ENCODE measurements at regions not wholly inside any gene's neighbourhood (a gene's known extent, or its start where the extent isn't known, plus 50 kb on each side); places are given as distances from the start of the nearest gene placed in this dataset.

- H2AFZ ChIP-seq (ENCODE audit: control insufficient read depth, low read depth, low read length) = no peak overlapping the region
- H3K4me2 ChIP-seq (ENCODE audit: control insufficient read depth, insufficient read depth) = no peak overlapping the region
- in situ Hi-C loops (cut with MboI) = no loop called here
- SMC1A ChIA-PET (ENCODE audit: uncharacterized antibody, unreplicated experiment) = interaction anchor here (0.8 to 1.1 kb wide), 2 partner anchors 10 to 11 kb away, joined by 3 to 5 read pairs; no protein-coding TSS in a partner anchor
- CTCF ChIA-PET = interaction anchor here (1.7 kb wide), 1 partner anchor 422 kb away, joined by 10 read pairs; no protein-coding TSS in a partner anchor
- H3K4me1 ChIP-seq (ENCODE audit: control insufficient read depth, insufficient read depth, low read length) = no peaks in the 10 kb centered on the region
- H3K9ac ChIP-seq (ENCODE audit: control insufficient read depth, insufficient read depth, low read length) = no peak overlapping the region
- no peaks in the 10 kb centered on the region for H4K20me1 ChIP-seq (ENCODE audit: control insufficient read depth, insufficient read depth)
- ATAC-seq (no peak), FAIRE-seq (no peak), DNase-seq (ENCODE audit: low read depth, low spot score) (no peak)
- H3K4me3 ChIP-seq = no peak overlapping the region
- no peaks in the 10 kb centered on the region for H3K9me3 ChIP-seq (replicated peaks; ENCODE audit: control insufficient read depth, insufficient read depth, low read length)
- no peaks in the 10 kb centered on the region for H3K27me3 ChIP-seq (replicated peaks in 1 of 2; ENCODE audit: control insufficient read depth in 2 of 2, insufficient read depth in 2 of 2, low read length in 1 of 2)
- intact Hi-C loops (cut with micrococcal nuclease; ENCODE audit: unreplicated experiment) = no loop called here
- H3K79me2 ChIP-seq (ENCODE audit: control insufficient read depth, insufficient read depth, low read length) = no peaks in the 10 kb centered on the region
- H3K36me3 ChIP-seq (ENCODE audit: control insufficient read depth in 2 of 2, insufficient read depth in 2 of 2, low read length in 1 of 2) = no peaks in the 10 kb centered on the region
- RAD21 ChIA-PET (ENCODE audit: unreplicated experiment) = interaction anchor here (0.8 kb wide), 1 partner anchor 421 kb away, joined by 3 read pairs; no protein-coding TSS in a partner anchor
- TF ChIP-seq, protein P1, sequence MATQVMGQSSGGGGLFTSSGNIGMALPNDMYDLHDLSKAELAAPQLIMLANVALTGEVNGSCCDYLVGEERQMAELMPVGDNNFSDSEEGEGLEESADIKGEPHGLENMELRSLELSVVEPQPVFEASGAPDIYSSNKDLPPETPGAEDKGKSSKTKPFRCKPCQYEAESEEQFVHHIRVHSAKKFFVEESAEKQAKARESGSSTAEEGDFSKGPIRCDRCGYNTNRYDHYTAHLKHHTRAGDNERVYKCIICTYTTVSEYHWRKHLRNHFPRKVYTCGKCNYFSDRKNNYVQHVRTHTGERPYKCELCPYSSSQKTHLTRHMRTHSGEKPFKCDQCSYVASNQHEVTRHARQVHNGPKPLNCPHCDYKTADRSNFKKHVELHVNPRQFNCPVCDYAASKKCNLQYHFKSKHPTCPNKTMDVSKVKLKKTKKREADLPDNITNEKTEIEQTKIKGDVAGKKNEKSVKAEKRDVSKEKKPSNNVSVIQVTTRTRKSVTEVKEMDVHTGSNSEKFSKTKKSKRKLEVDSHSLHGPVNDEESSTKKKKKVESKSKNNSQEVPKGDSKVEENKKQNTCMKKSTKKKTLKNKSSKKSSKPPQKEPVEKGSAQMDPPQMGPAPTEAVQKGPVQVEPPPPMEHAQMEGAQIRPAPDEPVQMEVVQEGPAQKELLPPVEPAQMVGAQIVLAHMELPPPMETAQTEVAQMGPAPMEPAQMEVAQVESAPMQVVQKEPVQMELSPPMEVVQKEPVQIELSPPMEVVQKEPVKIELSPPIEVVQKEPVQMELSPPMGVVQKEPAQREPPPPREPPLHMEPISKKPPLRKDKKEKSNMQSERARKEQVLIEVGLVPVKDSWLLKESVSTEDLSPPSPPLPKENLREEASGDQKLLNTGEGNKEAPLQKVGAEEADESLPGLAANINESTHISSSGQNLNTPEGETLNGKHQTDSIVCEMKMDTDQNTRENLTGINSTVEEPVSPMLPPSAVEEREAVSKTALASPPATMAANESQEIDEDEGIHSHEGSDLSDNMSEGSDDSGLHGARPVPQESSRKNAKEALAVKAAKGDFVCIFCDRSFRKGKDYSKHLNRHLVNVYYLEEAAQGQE (IDR thresholded peaks at IDR 0.05; ENCODE audit: low read depth, low read length) = no peak
- TF ChIP-seq FOS (IDR thresholded peaks at IDR 0.05; ENCODE audit: borderline replicate concordance, extremely low read depth, insufficient read length) = no peak
- TF ChIP-seq RUNX3 (IDR thresholded peaks at IDR 0.05; ENCODE audit: low read length) = no peak
- TF ChIP-seq BACH1 (IDR thresholded peaks at IDR 0.05; ENCODE audit: borderline replicate concordance) = no peak
- TF ChIP-seq ESRRA (IDR thresholded peaks at IDR 0.05; ENCODE audit: low read length) = no peak
- no peak for TF ChIP-seq GATAD2B (conservative IDR thresholded peaks at IDR 0.05; ENCODE audit: low read depth)
- no peak for TF ChIP-seq STAT3 (IDR thresholded peaks at IDR 0.05; ENCODE audit: low read depth, low read length)
- no peak for TF ChIP-seq CREM (IDR thresholded peaks at IDR 0.05; ENCODE audit: low read depth)
- H3K27ac ChIP-seq (ENCODE audit: control insufficient read depth, insufficient read depth) = no peak overlapping the region
- POLR2A ChIA-PET = no interaction called here
- WGBS (ENCODE audit: insufficient coverage, insufficient replicate concordance, low lambda C conversion rate, missing lambda C conversion rate) = 28% methylated on average over 5 of the region's 5 CpGs
- BruUV-seq (replicated peaks) = no TSS peak
These were observed 1089.8 kb downstream of the PCDH18 start for GRCh38 chr4:136442447-136442846.
